Colonic mucosa (tissue), 4 donors: ENCODE measurements at regions not wholly inside any gene's neighbourhood (a gene's known extent, or its start where the extent isn't known, plus 50 kb on each side); places are given as distances from the start of the nearest gene placed in this dataset.

Experiments
- DNase-seq: peaks from one replicate; pipeline ENCODE4 v3.0.0-alpha.2; 2020
- H3K27ac ChIP-seq: fragments of 200-600 bp; one replicate; pipeline ENCODE4 v1.8.0; 2021
- H3K27me3 ChIP-seq: fragments of 200-600 bp; one replicate; pipeline ENCODE4 v1.8.0; 2021
- H3K36me3 ChIP-seq: fragments of 200-600 bp; one replicate; pipeline ENCODE4 v1.8.0; 2021
- H3K4me1 ChIP-seq: fragments of 200-600 bp; one replicate; pipeline ENCODE4 v1.8.0; 2021; ENCODE audit warnings: mild to moderate bottlenecking
- H3K4me3 ChIP-seq: fragments of 200-600 bp; one replicate; pipeline ENCODE4 v1.8.0; 2021
- H3K9ac ChIP-seq, 2 donors: one replicate each; pipeline ENCODE4 v1.7.0; 2013; ENCODE audit warnings: control low read depth in 2 of 2, low read depth in 2 of 2, low read length in 2 of 2
- H3K9me3 ChIP-seq: fragments of 200-600 bp; one replicate; pipeline ENCODE4 v1.8.0; 2021
- CTCF ChIP-seq: fragments of 200-600 bp; IDR thresholded peaks from one replicate; pipeline ENCODE4 v1.8.0; 2022; ENCODE audit warnings: antibody characterized with exemption, mild to moderate bottlenecking
- intact Hi-C: fragments of 100-400 bp; cut with DNase I; formaldehyde crosslinking; loops from one replicate; pipeline ENCODE4 v1.14.1; 2022
- donor health status: healthy.
- donor health status: DM: no; HTN: no; CAD: no.
- donor health status: DM: no; HTN: no; CAD: no.

GRCh38 chr5:69043655-69043996 is 50.2 kb upstream of the SLC30A5 start:
- H3K9ac ChIP-seq = no peak overlapping the region
- no peak for DNase-seq
- intact Hi-C loops = loop anchor here (5.0 to 10.0 kb wide), 2 partner anchors 44 to 301 kb away; no protein-coding TSS in a partner anchor

More at GRCh38 chr5:69043655-69043996, 50.2 kb upstream of the SLC30A5 start:
- no peak for TF ChIP-seq CTCF
- Histone ChIP-seq H3K27me3 (no peaks in the 10 kb centered on the region), H3K4me1 (no peaks in the 10 kb centered on the region), H3K4me3 (peak overlapping the region; percentile 43), H3K27ac (no peak overlapping the region), H3K9me3 (no peaks in the 10 kb centered on the region), H3K36me3 (no peaks in the 10 kb centered on the region)
